ENCODE measurements at regions not wholly inside any gene's neighbourhood (a gene's known extent, or its start where the extent isn't known, plus 50 kb on each side); places are given as distances from the start of the nearest gene placed in this dataset.
"Not testable (repeated sequence)": the region's sequence is repeated elsewhere in the genome, so short reads cannot be mapped to it uniquely, and the experiment has no call there.

- DNase-seq: no peak
Observed at GRCh38 chr5:17896605-17897004, 262.3 kb downstream of the TAF11L14 start.

- DNase-seq: peak; percentile 92
Observed at GRCh38 chr5:17897776-17898175, 263.5 kb downstream of the TAF11L14 start.

GRCh38 chr5:17898766-17899165 lies 264.5 kb downstream of the TAF11L14 start:
- DNase-seq: no peak

GRCh38 chr5:17907094-17907493 lies 272.8 kb downstream of the TAF11L14 start:
- no peak for DNase-seq

- no peak for DNase-seq
Observed at GRCh38 chr5:17910318-17910717, 276.1 kb downstream of the TAF11L14 start.

- DNase-seq: no peak
Observed at GRCh38 chr5:17912794-17913193, 278.5 kb downstream of the TAF11L14 start.

GRCh38 chr5:17916446-17916845 lies 282.2 kb downstream of the TAF11L14 start:
- DNase-seq: no peak

- DNase-seq: no peak
Observed at GRCh38 chr5:17917465-17917864, 283.2 kb downstream of the TAF11L14 start.

GRCh38 chr5:17918373-17919104 lies 284.3 kb downstream of the TAF11L14 start:
- no peak for DNase-seq

GRCh38 chr5:17925276-17925675 lies 291.0 kb downstream of the TAF11L14 start:
- DNase-seq: no peak

GRCh38 chr5:17928581-17928981 lies 294.3 kb downstream of the TAF11L14 start:
- no peak for DNase-seq

GRCh38 chr5:17929171-17929570 lies 294.9 kb downstream of the TAF11L14 start:
- no peak for DNase-seq

- no peak for DNase-seq
Observed at GRCh38 chr5:17930346-17930745, 296.1 kb downstream of the TAF11L14 start.

- DNase-seq: no peak
Observed at GRCh38 chr5:17944046-17944445, 309.8 kb downstream of the TAF11L14 start.

GRCh38 chr5:17947029-17947428 lies 312.8 kb downstream of the TAF11L14 start:
- DNase-seq: no peak

- DNase-seq: no peak
Observed at GRCh38 chr5:17951392-17952169, 317.3 kb downstream of the TAF11L14 start.

GRCh38 chr5:17952231-17952630 lies 318.0 kb downstream of the TAF11L14 start:
- no peak for DNase-seq

GRCh38 chr5:17964067-17964466 lies 329.8 kb downstream of the TAF11L14 start:
- no peak for DNase-seq

- DNase-seq: no peak
Observed at GRCh38 chr5:17966640-17967402, 332.6 kb downstream of the TAF11L14 start.

GRCh38 chr5:17976404-17976803 lies 342.1 kb downstream of the TAF11L14 start:
- DNase-seq: no peak

- no peak for DNase-seq
Observed at GRCh38 chr5:17978954-17979353, 344.7 kb downstream of the TAF11L14 start.

- DNase-seq: not testable (repeated sequence)
Observed at GRCh38 chr5:17982626-17983025, 348.4 kb downstream of the TAF11L14 start.

GRCh38 chr5:17989036-17989435 lies 354.8 kb downstream of the TAF11L14 start:
- no peak for DNase-seq

Measured in NCI-H2171 (cell line).